ENCODE measurements at regions not wholly inside any gene's neighbourhood (a gene's known extent, or its start where the extent isn't known, plus 50 kb on each side); places are given as distances from the start of the nearest gene placed in this dataset.

DNA sequence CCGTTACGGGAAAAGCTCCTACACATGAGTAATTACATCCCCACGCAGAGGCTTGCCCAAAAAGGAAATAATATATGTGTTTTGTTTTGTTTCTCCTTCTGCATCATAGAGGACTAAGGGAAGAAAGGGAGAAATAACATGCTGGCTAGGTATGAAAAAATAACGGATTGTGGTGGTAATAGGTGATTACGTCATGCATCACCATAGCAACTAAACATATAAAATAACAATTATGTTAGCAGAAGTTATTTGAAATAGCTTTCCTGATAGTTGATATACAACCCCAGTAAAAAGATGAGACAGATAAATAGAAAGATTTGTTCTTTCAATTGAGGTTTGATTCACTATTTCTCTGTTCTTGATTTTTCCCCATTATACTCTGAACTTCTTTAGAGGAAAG is 518.0 kb downstream of the ZNF516 start:
- Mint-ChIP-seq H3K9me3 (no peaks in the 10 kb centered on the region), H3K4me1 (no peaks in the 10 kb centered on the region), H3K4me3 (no peak overlapping the region), H3K36me3 (ENCODE audit: low read depth) (no peaks in the 10 kb centered on the region), H3K27ac (no peak overlapping the region), H3K27me3 (ENCODE audit: insufficient read depth) (no peaks in the 10 kb centered on the region)
- 80 to 92% methylated on average over 1 to 3 of the region's 5 CpGs for WGBS, 2 experiments (ENCODE audit: insufficient coverage in 1 of 2, insufficient read length in 1 of 2)
- no peak overlapping the region for H3K9ac ChIP-seq (ENCODE audit: extremely low read depth, low read length, poor library complexity, severe bottlenecking)
- DNase-seq = no peak
- no peaks in the 10 kb centered on the region for H3K4me1 ChIP-seq (ENCODE audit: control insufficient read depth, insufficient read depth, low read length)
- H3K9me3 ChIP-seq (ENCODE audit: control insufficient read depth, low read length) = no peaks in the 10 kb centered on the region
- H3K27ac ChIP-seq (ENCODE audit: low read depth, low read length) = no peak overlapping the region
- H3K4me3 ChIP-seq (ENCODE audit: low read length) = no peak overlapping the region
- H3K36me3 ChIP-seq (ENCODE audit: control insufficient read depth, insufficient read depth, low read length) = no peaks in the 10 kb centered on the region
- TF ChIP-seq, protein P1, sequence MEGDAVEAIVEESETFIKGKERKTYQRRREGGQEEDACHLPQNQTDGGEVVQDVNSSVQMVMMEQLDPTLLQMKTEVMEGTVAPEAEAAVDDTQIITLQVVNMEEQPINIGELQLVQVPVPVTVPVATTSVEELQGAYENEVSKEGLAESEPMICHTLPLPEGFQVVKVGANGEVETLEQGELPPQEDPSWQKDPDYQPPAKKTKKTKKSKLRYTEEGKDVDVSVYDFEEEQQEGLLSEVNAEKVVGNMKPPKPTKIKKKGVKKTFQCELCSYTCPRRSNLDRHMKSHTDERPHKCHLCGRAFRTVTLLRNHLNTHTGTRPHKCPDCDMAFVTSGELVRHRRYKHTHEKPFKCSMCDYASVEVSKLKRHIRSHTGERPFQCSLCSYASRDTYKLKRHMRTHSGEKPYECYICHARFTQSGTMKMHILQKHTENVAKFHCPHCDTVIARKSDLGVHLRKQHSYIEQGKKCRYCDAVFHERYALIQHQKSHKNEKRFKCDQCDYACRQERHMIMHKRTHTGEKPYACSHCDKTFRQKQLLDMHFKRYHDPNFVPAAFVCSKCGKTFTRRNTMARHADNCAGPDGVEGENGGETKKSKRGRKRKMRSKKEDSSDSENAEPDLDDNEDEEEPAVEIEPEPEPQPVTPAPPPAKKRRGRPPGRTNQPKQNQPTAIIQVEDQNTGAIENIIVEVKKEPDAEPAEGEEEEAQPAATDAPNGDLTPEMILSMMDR (conservative IDR thresholded peaks at IDR 0.05) = no peak
- no peaks in the 10 kb centered on the region for H3K27me3 ChIP-seq (ENCODE audit: control insufficient read depth, insufficient read depth, low read length, poor library complexity, severe bottlenecking)

DNA sequence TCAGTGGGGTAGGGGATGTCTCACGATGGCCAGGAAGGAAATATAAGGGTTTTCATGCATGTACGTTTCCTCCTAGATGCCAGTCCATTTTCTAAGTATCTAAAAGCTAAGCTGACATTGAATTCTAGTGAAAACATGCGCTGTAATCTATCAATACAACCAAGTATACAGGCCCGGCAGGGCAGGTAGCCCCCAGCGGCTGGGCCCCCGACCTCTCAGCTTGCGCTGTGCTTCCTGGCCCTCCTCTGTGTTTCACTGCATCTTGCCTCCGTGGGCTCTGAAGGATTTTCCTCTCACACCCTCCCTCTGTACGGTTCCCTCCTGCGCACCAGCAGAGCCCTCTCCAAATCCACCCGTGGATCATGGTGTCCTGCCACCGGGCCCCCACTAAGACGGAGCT is 524.8 kb downstream of the ZNF516 start:
- H3K4me1 ChIP-seq (ENCODE audit: control insufficient read depth, insufficient read depth, low read length) = no peaks in the 10 kb centered on the region
- Mint-ChIP-seq H3K9me3 (no peaks in the 10 kb centered on the region), H3K4me1 (no peaks in the 10 kb centered on the region), H3K4me3 (no peak overlapping the region), H3K36me3 (ENCODE audit: low read depth) (no peaks in the 10 kb centered on the region), H3K27me3 (ENCODE audit: insufficient read depth) (no peaks in the 10 kb centered on the region), H3K27ac (no peak overlapping the region)
- 92 to 93% methylated on average over 9 to 13 of the region's 13 CpGs for WGBS, 2 experiments (ENCODE audit: insufficient coverage in 1 of 2, insufficient read length in 1 of 2)
- TF ChIP-seq, protein P1 (conservative IDR thresholded peaks at IDR 0.05) = no peak
- no peak overlapping the region for H3K4me3 ChIP-seq (ENCODE audit: low read length)
- no peaks in the 10 kb centered on the region for H3K36me3 ChIP-seq (ENCODE audit: control insufficient read depth, insufficient read depth, low read length)
- no peak for DNase-seq
- no peak overlapping the region for H3K27ac ChIP-seq (ENCODE audit: low read depth, low read length)
- H3K27me3 ChIP-seq (ENCODE audit: control insufficient read depth, insufficient read depth, low read length, poor library complexity, severe bottlenecking) = no peaks in the 10 kb centered on the region
- no peaks in the 10 kb centered on the region for H3K9me3 ChIP-seq (ENCODE audit: control insufficient read depth, low read length)
- H3K9ac ChIP-seq (ENCODE audit: extremely low read depth, low read length, poor library complexity, severe bottlenecking) = no peak overlapping the region

DNA sequence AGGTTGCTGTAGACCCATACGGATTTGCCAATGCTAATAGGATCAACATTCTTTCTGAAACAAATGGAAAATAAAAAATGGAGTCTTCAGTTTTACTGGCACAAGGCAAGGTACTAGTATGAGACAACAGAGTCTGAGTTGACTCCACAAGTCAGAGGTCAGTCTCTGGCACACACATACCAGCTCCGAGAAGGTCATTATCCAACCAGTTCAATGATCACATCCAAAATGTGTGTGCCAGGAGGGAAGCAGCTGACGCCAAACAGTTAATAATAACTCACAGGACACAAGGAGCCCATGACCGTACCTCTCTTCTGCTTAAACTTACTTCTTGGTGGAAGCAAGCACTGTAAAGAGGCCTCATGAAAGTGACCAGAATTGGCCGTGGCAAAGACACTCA is 528.6 kb downstream of the ZNF516 start:
- Mint-ChIP-seq H3K4me1 (no peaks in the 10 kb centered on the region), H3K27me3 (ENCODE audit: insufficient read depth) (no peaks in the 10 kb centered on the region), H3K27ac (no peak overlapping the region), H3K4me3 (no peak overlapping the region), H3K9me3 (no peaks in the 10 kb centered on the region), H3K36me3 (ENCODE audit: low read depth) (no peaks in the 10 kb centered on the region)
- Histone ChIP-seq H3K27ac (ENCODE audit: low read depth, low read length) (no peak overlapping the region), H3K4me1 (ENCODE audit: control insufficient read depth, insufficient read depth, low read length) (no peaks in the 10 kb centered on the region), H3K9ac (ENCODE audit: extremely low read depth, low read length, poor library complexity, severe bottlenecking) (no peak overlapping the region), H3K27me3 (ENCODE audit: control insufficient read depth, insufficient read depth, low read length, poor library complexity, severe bottlenecking) (no peaks in the 10 kb centered on the region), H3K36me3 (ENCODE audit: control insufficient read depth, insufficient read depth, low read length) (no peaks in the 10 kb centered on the region), H3K4me3 (ENCODE audit: low read length) (no peak overlapping the region), H3K9me3 (ENCODE audit: control insufficient read depth, low read length) (no peaks in the 10 kb centered on the region)
- 80 to 83% methylated on average over 2 to 5 of the region's 5 CpGs for WGBS, 2 experiments (ENCODE audit: insufficient coverage in 1 of 2, insufficient read length in 1 of 2)
- TF ChIP-seq, protein P1 (conservative IDR thresholded peaks at IDR 0.05) = no peak
- no peak for DNase-seq

Measured in endodermal cell (in vitro differentiated cells).